Muscle layer of duodenum (tissue), 2 donors: ENCODE measurements at regions not wholly inside any gene's neighbourhood (a gene's known extent, or its start where the extent isn't known, plus 50 kb on each side); places are given as distances from the start of the nearest gene placed in this dataset.

ENCODE experiments used
- H3K27ac ChIP-seq: one replicate; pipeline ENCODE4 v1.7.0; 2013; ENCODE audit warnings: mild to moderate bottlenecking, low read length
- H3K27me3 ChIP-seq: one replicate; pipeline ENCODE4 v1.7.0; 2013; ENCODE audit warnings: low read depth, mild to moderate bottlenecking, control low read depth, low read length
- H3K36me3 ChIP-seq, 2 donors: one replicate each; pipeline ENCODE4 v1.7.0; 2013; ENCODE audit warnings: low read length in 2 of 2, control low read depth in 1 of 2, mild to moderate bottlenecking in 1 of 2; ENCODE audit not compliant: insufficient read depth in 2 of 2, control insufficient read depth in 1 of 2
- H3K4me1 ChIP-seq, 2 donors: one replicate each; pipeline ENCODE4 v1.7.0; 2013; ENCODE audit warnings: low read length in 2 of 2, mild to moderate bottlenecking in 2 of 2, control low read depth in 1 of 2, moderate library complexity in 1 of 2; ENCODE audit not compliant: insufficient read depth in 2 of 2, control insufficient read depth in 1 of 2
- H3K4me3 ChIP-seq, 2 donors: one replicate each; pipeline ENCODE4 v1.7.0; 2013; ENCODE audit warnings: low read length in 2 of 2, low read depth in 1 of 2, mild to moderate bottlenecking in 1 of 2
- H3K9me3 ChIP-seq, 2 donors: one replicate each; pipeline ENCODE4 v1.7.0; 2013; ENCODE audit warnings: low read length in 2 of 2, control low read depth in 1 of 2, mild to moderate bottlenecking in 1 of 2; ENCODE audit not compliant: control insufficient read depth in 1 of 2
- donor health status: healthy.

GRCh38 chrX:39915596-39915995 lies 182.2 kb downstream of the BCOR start:
- no peaks in the 10 kb centered on the region for H3K36me3 ChIP-seq
- no peak overlapping the region for H3K4me3 ChIP-seq
- H3K4me1 ChIP-seq: no peaks in the 10 kb centered on the region
- no peak overlapping the region for H3K27ac ChIP-seq
- no peaks in the 10 kb centered on the region for H3K9me3 ChIP-seq
- no peaks in the 10 kb centered on the region for H3K27me3 ChIP-seq

GRCh38 chrX:39921838-39922237 lies 175.9 kb downstream of the BCOR start:
- H3K4me1 ChIP-seq: no peaks in the 10 kb centered on the region
- no peaks in the 10 kb centered on the region for H3K9me3 ChIP-seq
- no peak overlapping the region for H3K27ac ChIP-seq
- no peaks in the 10 kb centered on the region for H3K36me3 ChIP-seq
- no peak overlapping the region for H3K4me3 ChIP-seq
- no peaks in the 10 kb centered on the region for H3K27me3 ChIP-seq

DNA sequence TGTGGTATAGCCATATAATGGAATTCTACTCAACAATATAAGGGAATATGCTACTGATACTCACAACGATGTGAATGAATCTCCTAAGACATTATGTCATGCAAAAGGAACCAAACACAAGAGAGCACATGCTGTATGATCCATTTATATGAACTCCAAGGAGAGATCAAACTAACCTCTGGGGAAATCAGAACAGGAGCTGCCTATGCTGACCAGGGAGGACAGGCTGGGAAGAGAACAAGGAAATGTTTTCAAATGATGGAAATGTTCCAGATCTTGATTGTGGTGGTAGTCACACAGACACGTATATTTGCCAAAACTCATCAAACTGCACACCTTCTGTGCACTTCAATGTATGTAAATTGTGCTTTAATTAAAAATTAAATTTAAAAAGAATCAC lies 175.3 kb downstream of the BCOR start:
- Histone ChIP-seq H3K27ac (no peak overlapping the region), H3K4me3 (no peak overlapping the region), H3K4me1 (no peaks in the 10 kb centered on the region), H3K36me3 (no peaks in the 10 kb centered on the region), H3K9me3 (no peaks in the 10 kb centered on the region), H3K27me3 (no peaks in the 10 kb centered on the region)

DNA sequence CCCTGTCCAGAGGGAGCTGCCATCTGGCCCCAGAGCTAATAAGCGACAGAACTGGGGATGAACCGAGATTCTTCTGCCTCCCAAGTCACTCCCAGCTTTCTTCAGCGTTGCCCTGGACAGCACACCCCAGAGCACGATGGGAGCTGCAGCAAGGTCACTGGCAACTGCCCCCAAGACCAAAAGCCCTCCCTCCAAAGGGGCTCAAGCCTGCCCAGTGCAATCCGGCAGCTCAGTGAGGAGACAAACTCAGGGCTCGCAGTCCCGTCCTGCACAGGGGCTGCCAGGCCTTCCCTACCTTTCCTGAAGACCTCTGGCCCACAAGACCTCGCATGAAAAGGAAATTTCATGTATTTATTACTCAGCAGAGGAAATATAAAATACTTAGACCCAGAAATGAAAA lies 174.8 kb downstream of the BCOR start:
- no peak overlapping the region for H3K27ac ChIP-seq
- H3K9me3 ChIP-seq: no peaks in the 10 kb centered on the region

GRCh38 chrX:39927380-39927779 lies 170.4 kb downstream of the BCOR start:
- Histone ChIP-seq H3K4me1 (no peaks in the 10 kb centered on the region), H3K27ac (no peak overlapping the region), H3K36me3 (no peaks in the 10 kb centered on the region), H3K27me3 (no peaks in the 10 kb centered on the region), H3K9me3 (no peaks in the 10 kb centered on the region), H3K4me3 (no peak overlapping the region)

More for the DNA sequence above, 174.8 kb downstream of the BCOR start:
- H3K27me3 ChIP-seq: no peaks in the 10 kb centered on the region
- no peaks in the 10 kb centered on the region for H3K36me3 ChIP-seq
- H3K4me1 ChIP-seq: no peaks in the 10 kb centered on the region
- no peak overlapping the region for H3K4me3 ChIP-seq

DNA sequence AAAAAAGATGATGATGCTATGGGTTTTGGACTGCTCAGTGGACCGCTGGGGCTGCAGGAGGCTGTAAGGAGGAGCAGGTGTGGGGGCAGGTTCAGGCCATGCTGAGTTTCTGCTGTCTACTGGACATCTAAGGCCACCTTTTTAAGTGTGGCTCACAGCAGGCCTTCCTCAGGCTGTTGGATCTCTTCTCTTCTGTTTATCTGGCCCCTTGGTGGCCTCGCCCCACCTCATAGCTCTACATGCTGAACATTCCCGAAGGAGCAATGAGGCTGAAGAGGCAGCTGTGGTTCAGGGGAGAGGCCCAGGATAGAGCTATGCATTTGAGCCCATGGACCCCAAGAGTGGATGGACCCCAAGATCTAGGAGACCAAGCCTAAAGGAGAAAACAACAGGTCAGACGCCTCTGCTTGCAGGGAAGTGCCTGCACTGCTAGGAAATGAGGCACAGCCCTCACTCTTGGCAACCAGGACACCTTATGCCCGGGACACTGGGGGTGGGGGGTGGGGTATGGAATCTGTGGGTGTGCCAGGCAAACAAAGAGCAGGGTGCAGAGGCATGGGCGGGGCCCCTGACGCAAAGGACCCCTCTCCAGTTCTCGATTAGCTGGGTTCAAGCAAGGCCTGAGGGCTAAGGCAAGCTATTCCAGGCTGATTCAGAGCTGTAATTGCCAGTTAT lies 168.9 kb downstream of the BCOR start:
- no peak overlapping the region for H3K27ac ChIP-seq
- H3K4me1 ChIP-seq: no peaks in the 10 kb centered on the region
- H3K27me3 ChIP-seq: no peaks in the 10 kb centered on the region
- H3K4me3 ChIP-seq: no peak overlapping the region
- no peaks in the 10 kb centered on the region for H3K9me3 ChIP-seq
- H3K36me3 ChIP-seq: no peaks in the 10 kb centered on the region

GRCh38 chrX:39929379-39930025 lies 168.3 kb downstream of the BCOR start:
- no peak overlapping the region for H3K4me3 ChIP-seq
- H3K9me3 ChIP-seq: no peaks in the 10 kb centered on the region
- no peaks in the 10 kb centered on the region for H3K27me3 ChIP-seq
- H3K27ac ChIP-seq: no peak overlapping the region
- H3K36me3 ChIP-seq: no peaks in the 10 kb centered on the region
- no peaks in the 10 kb centered on the region for H3K4me1 ChIP-seq

DNA sequence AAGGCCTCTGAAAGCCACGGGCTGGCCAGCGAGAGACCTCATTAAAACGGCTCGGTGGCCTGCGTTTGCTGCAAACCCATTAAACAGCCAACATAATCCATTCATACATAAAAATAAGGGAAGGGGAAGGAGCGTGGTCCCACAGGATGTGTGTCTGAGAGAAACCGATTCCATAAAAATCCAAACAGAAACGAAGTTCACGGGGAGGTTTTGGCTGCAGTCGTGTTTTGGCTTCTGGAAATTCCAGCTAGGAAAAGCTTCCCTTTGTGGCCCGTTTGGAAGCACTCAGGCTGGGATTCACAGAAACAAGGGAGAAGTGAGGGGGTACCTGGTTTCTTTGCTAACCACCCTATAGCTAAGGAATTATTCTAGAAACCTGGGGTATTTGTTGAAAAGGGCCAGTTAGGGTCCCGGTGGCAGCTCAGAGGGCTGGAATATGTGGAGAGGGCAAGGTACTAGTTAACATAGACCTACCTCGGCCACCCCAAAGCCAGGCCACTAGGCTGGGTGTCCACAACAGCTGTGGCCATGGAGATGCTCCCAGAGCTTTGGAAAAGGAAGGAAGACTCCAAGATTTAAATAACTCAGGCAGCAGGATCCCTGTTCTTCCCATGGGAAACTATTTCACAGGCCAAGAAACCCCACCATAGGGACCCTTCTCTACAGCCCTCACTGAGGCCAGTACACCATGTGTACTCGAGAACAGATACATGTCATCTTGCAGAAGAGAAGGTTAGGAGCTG lies 166.8 kb downstream of the BCOR start:
- Histone ChIP-seq H3K36me3 (no peaks in the 10 kb centered on the region), H3K4me1 (no peaks in the 10 kb centered on the region), H3K4me3 (no peak overlapping the region), H3K27ac (no peak overlapping the region), H3K27me3 (no peaks in the 10 kb centered on the region), H3K9me3 (no peaks in the 10 kb centered on the region)

DNA sequence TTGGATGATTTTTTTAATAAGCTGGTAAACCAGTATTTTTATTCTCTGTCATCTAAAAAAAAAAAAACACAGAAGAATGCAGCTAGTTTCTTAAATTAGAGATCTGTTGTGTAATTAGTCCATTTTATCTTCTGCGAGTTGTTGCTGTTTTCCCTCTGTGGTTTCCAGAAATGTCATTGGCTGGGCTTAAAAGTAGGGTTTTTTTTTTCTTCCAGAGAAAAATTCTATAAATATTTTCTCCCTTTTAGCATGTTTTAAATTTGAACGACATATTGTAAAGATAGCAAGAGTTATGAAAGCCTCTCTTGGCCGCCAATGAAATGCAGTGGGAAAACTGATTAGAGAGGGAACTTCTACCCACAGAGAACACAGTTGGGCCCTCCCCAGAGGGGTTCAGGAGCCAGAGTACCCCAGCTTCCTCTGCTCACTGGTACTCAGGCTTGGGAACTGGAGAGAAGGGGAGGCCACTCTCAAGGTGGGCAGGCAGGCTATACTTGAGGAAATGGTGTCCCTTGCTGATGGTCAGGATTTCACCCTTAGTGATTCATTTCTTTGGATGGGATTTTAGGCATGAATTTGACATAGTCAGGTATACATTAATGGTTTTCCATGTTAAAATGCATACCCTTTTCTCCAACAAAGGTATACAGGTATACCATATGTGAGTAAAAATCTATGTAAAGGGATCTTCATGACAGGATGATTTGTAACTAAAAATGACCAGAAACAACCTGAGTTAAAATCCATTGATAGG lies 166.1 kb downstream of the BCOR start:
- Histone ChIP-seq H3K27ac (no peak overlapping the region), H3K27me3 (no peaks in the 10 kb centered on the region), H3K36me3 (no peaks in the 10 kb centered on the region), H3K4me3 (no peak overlapping the region), H3K9me3 (no peaks in the 10 kb centered on the region), H3K4me1 (no peaks in the 10 kb centered on the region)

DNA sequence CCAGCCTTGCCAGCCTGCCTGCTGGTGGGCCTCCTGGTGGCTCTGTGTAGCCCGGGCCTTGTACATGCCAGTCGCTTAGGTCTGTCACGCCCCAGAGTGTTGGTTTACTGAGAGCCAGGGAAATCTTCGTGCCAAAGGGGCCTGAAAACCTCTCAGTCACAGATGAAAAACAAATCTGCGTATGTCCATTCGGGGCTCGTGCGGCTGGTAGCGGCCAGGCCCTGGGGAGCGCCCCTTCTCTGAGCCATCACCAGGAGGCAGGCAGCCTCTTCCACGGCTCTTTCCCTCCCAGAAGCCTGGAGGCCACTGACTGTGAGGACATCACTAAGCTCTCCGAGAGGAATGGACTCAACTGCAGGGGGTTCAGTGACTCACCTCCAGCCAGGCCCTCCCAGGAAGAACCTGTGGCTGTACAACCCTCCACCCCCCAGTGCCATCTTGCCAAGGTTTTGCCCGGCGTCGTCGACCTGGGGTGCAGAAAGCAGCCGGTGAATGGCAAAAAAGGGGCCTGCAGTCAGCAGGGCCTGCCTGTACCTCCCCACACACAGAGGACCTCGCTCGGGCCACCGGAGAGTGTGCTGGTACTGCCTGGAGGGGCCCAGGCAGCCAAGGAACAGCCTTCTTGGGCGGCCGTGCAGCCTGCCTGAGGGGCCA lies 162.2 kb downstream of the BCOR start:
- H3K27ac ChIP-seq: no peak overlapping the region
- H3K9me3 ChIP-seq: no peaks in the 10 kb centered on the region
- H3K27me3 ChIP-seq: no peaks in the 10 kb centered on the region
- H3K4me3 ChIP-seq: no peak overlapping the region
- H3K4me1 ChIP-seq: no peaks in the 10 kb centered on the region
- H3K36me3 ChIP-seq: no peaks in the 10 kb centered on the region
